ENCODE measurements at regions not wholly inside any gene's neighbourhood (a gene's known extent, or its start where the extent isn't known, plus 50 kb on each side); places are given as distances from the start of the nearest gene placed in this dataset.

DNA sequence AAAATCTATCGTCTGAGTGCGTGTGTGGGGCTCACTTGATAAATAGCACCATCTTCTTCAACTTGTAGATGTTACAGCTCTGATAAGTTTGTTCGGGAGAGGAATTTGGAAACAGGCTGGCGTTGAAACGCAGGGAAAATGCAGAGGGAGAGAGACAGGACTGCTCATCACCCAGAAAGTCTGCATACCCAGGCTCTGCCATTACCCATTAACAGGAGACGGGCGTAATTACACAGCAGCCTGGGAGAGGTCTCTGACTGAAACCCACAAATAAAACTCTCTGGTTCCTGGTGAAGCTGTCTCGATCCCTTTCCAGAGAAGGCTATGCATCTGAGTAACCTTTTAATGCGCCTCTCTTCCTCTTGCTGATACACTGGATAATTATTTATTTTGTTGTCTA lies 547.3 kb downstream of the BCL11B start:
- TF ChIP-seq MEIS1 (CRISPR knock-in tag; IDR thresholded peaks at IDR 0.05; ENCODE audit: borderline replicate concordance) (no peak), HMG20B (CRISPR knock-in tag; conservative IDR thresholded peaks at IDR 0.05) (no peak), REL (CRISPR knock-in tag; conservative IDR thresholded peaks at IDR 0.05) (no peak), JUNB (CRISPR knock-in tag; IDR thresholded peaks at IDR 0.05; ENCODE audit: borderline replicate concordance) (no peak), MYC (CRISPR knock-in tag; IDR thresholded peaks at IDR 0.05; ENCODE audit: borderline replicate concordance) (no peak), ZFP36L1 (CRISPR knock-in tag; IDR thresholded peaks at IDR 0.05) (no peak), SP4 (CRISPR knock-in tag; IDR thresholded peaks at IDR 0.05) (no peak), HNRNPUL1 (IDR thresholded peaks at IDR 0.05; ENCODE audit: low read depth, low read length) (no peak), KDM5A (IDR thresholded peaks at IDR 0.05; ENCODE audit: borderline replicate concordance, low read length) (no peak), ZNF224 (CRISPR knock-in tag; IDR thresholded peaks at IDR 0.05) (no peak), EP300 (IDR thresholded peaks at IDR 0.05; ENCODE audit: low read depth in 2 of 2, low read length in 2 of 2) (no peak), EP300 (CRISPR knock-in tag; IDR thresholded peaks at IDR 0.05; ENCODE audit: borderline replicate concordance) (no peak)

Data from HepG2 (cell line).